ENCODE measurements at regions not wholly inside any gene's neighbourhood (a gene's known extent, or its start where the extent isn't known, plus 50 kb on each side); places are given as distances from the start of the nearest gene placed in this dataset.

- no peak for TF ChIP-seq CTCF (IDR thresholded peaks at IDR 0.05; ENCODE audit: insufficient read depth, low read length)
- TF ChIP-seq GABPA (IDR thresholded peaks at IDR 0.05; ENCODE audit: low read depth), result no peak
- TF ChIP-seq POLR2AphosphoS5 (IDR thresholded peaks at IDR 0.05; ENCODE audit: low read depth), result no peak
- no peak for TF ChIP-seq REST (IDR thresholded peaks at IDR 0.05; ENCODE audit: insufficient replicate concordance, low read depth)
These were observed 130.7 kb upstream of the MAGEB18 start for GRCh38 chrX:26007462-26007861.
